ENCODE measurements at regions not wholly inside any gene's neighbourhood (a gene's known extent, or its start where the extent isn't known, plus 50 kb on each side); places are given as distances from the start of the nearest gene placed in this dataset.

- TF ChIP-seq POLR2AphosphoS5 (IDR thresholded peaks at IDR 0.05; ENCODE audit: low read depth, low read length) (no peak), POLR2A (IDR thresholded peaks at IDR 0.05; ENCODE audit: low read depth, low read length) (no peak)
These were observed 89.8 kb downstream of the MDH1 start for GRCh38 chr2:63678551-63678950.

All from GM12892 (cell line).